ENCODE measurements at regions not wholly inside any gene's neighbourhood (a gene's known extent, or its start where the extent isn't known, plus 50 kb on each side); places are given as distances from the start of the nearest gene placed in this dataset.

DNA sequence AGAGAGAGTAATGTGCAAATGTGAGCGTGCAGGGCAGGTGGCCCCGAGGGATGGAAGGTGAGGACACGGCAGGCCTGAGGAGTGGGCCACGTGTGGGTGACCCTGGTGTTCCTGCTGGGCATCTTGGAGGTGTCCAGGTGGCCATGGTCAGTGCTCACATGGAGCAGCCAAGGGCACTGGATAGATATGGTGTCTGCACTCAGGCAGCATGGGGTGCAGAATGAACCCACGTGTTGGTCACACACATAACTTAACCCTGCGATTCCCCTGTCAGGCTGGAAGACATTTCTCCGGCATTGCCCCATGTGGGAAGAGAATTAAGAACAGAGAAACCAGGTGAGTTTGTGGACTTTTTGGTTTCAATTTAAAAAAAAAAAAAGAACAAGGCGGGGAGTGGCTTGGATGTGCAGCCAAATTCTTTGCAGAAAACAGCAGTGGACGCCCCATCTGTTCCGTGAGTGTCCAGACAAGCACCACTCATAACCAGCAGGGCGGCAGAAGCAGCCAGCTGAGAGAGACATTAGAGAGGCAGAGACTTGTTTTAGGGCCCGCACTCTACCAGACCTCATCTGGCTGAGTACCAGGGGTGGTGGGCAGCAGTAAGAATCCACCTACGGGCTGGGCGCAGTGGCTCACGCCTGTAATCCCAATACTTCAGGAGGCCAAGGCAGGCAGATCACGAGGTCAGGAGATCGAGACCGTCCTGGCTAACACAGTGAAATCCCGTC, 249.8 kb downstream of the ACKR3 start:
- no peak for TF ChIP-seq CTCF (IDR thresholded peaks at IDR 0.05; ENCODE audit: low read depth, low read length)
- no peak for DNase-seq (ENCODE audit: extremely low read depth, low read depth)

DNA sequence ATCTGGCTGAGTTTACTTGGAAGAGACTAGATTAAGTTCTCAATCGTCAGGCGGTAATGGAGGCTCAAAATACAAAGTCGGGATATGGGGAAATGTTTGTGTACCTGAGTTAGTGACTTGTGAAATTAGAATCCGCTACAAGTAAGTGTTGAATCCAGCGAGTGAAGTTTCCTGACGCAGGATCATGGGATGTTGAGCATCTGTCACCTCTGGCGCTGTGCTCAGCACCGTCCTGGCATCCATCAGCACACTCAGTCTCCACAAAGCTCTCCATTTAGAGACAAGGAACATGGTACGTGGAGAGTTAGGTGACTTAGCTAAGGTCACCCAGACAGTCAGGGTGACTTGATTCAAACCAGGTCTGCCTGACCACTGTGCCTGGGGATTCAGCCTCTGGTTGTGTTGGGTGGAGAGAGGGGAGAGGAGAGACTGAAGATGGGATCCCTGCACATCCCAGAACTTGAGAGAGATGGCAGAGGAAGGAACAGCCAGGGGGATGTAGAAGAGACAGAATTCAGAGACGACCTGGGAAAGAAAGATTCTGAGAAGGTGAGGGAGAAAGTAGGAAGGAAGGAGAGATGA, 251.2 kb downstream of the ACKR3 start:
- no peak for DNase-seq (ENCODE audit: extremely low read depth, low read depth)
- TF ChIP-seq CTCF (IDR thresholded peaks at IDR 0.05; ENCODE audit: low read depth, low read length), result no peak

DNA sequence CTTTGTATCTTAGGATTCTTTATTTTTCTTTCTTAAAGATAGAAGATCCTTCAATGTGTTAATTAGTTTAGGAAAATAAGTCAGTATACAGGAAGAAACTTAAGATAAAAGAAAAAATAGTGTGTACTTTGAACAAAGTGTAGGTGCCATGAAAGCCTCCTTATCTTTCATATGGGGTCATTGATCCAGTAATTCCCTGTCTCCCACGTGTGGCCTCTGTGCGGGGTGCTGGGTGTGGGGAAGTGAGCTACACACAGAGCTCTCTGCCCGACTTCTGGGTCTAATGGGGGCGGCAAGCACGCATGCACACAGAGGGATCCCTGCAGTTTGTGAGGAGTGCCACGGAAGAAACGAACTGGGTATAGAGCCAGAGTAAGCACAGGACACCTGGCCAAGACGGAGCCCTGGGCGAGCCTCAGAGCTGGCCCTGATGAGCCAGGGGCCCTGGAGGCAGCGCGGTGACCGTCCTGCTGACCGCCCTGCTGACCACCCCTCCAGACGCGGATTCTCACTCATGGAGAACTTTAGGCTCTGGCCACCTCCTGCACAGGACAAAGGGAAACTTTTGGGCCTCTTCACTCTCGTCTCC, 253.5 kb downstream of the ACKR3 start:
- no peak for TF ChIP-seq CTCF (IDR thresholded peaks at IDR 0.05; ENCODE audit: low read depth, low read length)
- no peak for DNase-seq (ENCODE audit: extremely low read depth, low read depth)

GRCh38 chr2:236823963-236824362, 254.3 kb downstream of the ACKR3 start:
- DNase-seq (ENCODE audit: extremely low read depth, low read depth), result no peak
- no peak for TF ChIP-seq CTCF (IDR thresholded peaks at IDR 0.05; ENCODE audit: low read depth, low read length)

DNA sequence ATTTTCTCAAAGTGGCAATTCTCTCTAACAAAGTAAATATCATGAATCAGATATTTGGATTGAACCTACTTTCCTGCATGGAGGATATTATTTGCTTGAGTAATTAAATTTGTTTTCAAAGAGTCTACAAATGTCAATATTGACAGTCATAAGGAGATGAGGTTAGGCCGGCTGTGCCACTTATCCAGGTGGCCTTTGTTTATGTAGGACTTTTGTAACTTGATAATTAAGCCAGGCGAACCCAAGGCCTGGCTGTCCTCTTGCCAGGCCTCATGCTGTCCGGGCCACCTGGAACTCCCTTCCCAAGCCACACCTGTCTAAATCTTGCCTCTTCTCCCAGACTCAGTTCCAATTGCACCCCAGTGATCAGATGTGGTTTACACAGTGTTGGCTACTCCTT, 255.2 kb downstream of the ACKR3 start:
- no peak for DNase-seq (ENCODE audit: extremely low read depth, low read depth)
- no peak for TF ChIP-seq CTCF (IDR thresholded peaks at IDR 0.05; ENCODE audit: low read depth, low read length)

DNA sequence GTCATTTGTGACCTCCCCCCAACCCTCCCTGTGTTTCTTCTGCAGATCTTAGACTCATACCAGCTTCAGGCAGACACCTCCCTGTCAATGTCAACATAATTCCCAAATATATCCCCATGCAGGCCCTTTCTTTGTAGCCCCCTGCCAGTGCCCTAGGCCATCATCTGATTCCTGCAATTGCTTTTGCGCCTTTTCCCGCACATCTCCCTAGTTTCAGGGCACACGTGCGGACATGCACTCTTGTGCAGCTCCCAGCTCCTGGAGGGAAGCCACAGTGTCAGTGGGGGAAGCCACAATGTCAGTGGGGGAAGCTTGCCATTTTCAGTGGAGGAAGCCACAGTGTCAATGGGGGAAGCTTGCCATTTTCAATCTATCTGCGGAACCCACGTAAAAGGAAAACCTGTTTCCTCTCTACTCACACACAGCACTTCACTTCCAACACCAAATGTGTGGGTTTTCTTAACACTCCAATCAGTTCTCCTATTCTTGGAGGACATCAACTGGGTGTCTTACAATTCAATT, 256.4 kb downstream of the ACKR3 start:
- TF ChIP-seq CTCF (IDR thresholded peaks at IDR 0.05; ENCODE audit: low read depth, low read length), result no peak
- DNase-seq (ENCODE audit: extremely low read depth, low read depth), result no peak

GRCh38 chr2:236826606-236827156, 257.1 kb downstream of the ACKR3 start:
- no peak for DNase-seq (ENCODE audit: extremely low read depth, low read depth)
- TF ChIP-seq CTCF (IDR thresholded peaks at IDR 0.05; ENCODE audit: low read depth, low read length), result no peak

Data from AG09319 (cell line).